A549 (cell line): ENCODE measurements at regions not wholly inside any gene's neighbourhood (a gene's known extent, or its start where the extent isn't known, plus 50 kb on each side); places are given as distances from the start of the nearest gene placed in this dataset.

Source experiments
- CHD2 ChIP-seq: fragments of 150-350 bp; IDR thresholded peaks from 2 replicates; pipeline ENCODE4 v1.6.1; 2014; ENCODE audit warnings: low read length; ENCODE audit not compliant: partially characterized antibody
- CTCF ChIP-seq: fragments of >200 bp; sonication (Bioruptor Twin); formaldehyde crosslinking; IDR thresholded peaks from 3 replicates; pipeline ENCODE4 v1.5.1; 2016
- EHMT2 ChIP-seq: fragments of 200-600 bp; sonication (generic); IDR thresholded peaks from 2 replicates; pipeline ENCODE4 v1.6.1; 2016; ENCODE audit warnings: antibody characterized with exemption, low read depth, mild to moderate bottlenecking, moderate library complexity
- EP300 ChIP-seq, 2 experiments: fragments of >200 bp; sonication (Bioruptor Twin); formaldehyde crosslinking; IDR thresholded peaks; 2 replicates in 1 of 2; 3 replicates in 1 of 2; pipeline ENCODE4 v1.6.1; 2016 to 2017
- FOSL2 ChIP-seq, 2 experiments: fragments of 450-650 bp in 1 of 2; fragments of >200 bp in 1 of 2; sonication (Bioruptor Twin) in 1 of 2; formaldehyde crosslinking; IDR thresholded peaks; 2 replicates each; pipeline versions ENCODE4 v1.5.0 to v1.6.1; 2016 to 2020; ENCODE audit warnings: mild to moderate bottlenecking in 1 of 2, moderate library complexity in 1 of 2
- GATA3 ChIP-seq: IDR thresholded peaks from 2 replicates; pipeline ENCODE4 v1.6.1; 2012; ENCODE audit warnings: borderline replicate concordance
- MAFK ChIP-seq: fragments of 450-650 bp; IDR thresholded peaks from 2 replicates; pipeline ENCODE4 v1.6.1; 2014; ENCODE audit not compliant: partially characterized antibody
- MAX ChIP-seq: IDR thresholded peaks from 2 replicates; pipeline ENCODE4 v1.6.1; 2012
- MYC ChIP-seq: IDR thresholded peaks from 2 replicates; pipeline ENCODE4 v1.6.1; 2012; ENCODE audit warnings: mild to moderate bottlenecking, inconsistent platforms, low read length, improper control_type of control experiment, borderline replicate concordance
- POLR2A ChIP-seq: IDR thresholded peaks from 2 replicates; pipeline ENCODE4 v1.6.1; 2012; ENCODE audit warnings: mild to moderate bottlenecking, low read length
- ZFP36 ChIP-seq: fragments of 450-650 bp; IDR thresholded peaks from 2 replicates; pipeline ENCODE4 v1.6.1; 2014; ENCODE audit warnings: borderline replicate concordance; ENCODE audit not compliant: partially characterized antibody
- TF ChIP-seq, protein P1 (sequence below): fragments of >200 bp; sonication (Bioruptor Twin); formaldehyde crosslinking; IDR thresholded peaks from 3 replicates; pipeline ENCODE4 v1.6.1; 2016
- TF ChIP-seq, protein P2 (sequence below): fragments of 450-650 bp; IDR thresholded peaks from 2 replicates; pipeline ENCODE4 v1.6.1; 2014; ENCODE audit warnings: antibody characterized with exemption

DNA sequence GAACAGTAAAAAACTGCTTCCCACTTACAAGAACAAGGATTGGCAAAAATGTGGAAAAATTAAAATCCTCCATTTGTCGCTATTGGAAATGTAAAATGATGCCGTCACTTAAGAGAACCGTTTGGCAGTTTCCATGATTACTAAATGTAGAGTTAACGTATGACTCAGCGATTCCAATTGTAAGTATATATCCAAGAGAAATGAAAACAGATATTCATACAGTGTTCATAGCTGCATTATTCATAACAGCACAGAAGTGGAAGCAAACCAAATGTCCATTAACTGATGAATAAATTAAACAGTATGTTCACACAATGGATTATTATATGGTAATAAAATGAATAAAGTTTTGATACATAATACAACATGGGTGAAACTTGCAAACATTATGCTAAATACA, 971.0 kb downstream of the AMY1C start:
- no peak for TF ChIP-seq CTCF
- peak; percentile 48 for TF ChIP-seq MAFK
- no peak for TF ChIP-seq EP300 (IDR thresholded peaks at IDR 0.05)
- no peak for TF ChIP-seq MYC
- TF ChIP-seq, protein P1, sequence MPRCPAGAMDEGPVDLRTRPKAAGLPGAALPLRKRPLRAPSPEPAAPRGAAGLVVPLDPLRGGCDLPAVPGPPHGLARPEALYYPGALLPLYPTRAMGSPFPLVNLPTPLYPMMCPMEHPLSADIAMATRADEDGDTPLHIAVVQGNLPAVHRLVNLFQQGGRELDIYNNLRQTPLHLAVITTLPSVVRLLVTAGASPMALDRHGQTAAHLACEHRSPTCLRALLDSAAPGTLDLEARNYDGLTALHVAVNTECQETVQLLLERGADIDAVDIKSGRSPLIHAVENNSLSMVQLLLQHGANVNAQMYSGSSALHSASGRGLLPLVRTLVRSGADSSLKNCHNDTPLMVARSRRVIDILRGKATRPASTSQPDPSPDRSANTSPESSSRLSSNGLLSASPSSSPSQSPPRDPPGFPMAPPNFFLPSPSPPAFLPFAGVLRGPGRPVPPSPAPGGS, result no peak
- TF ChIP-seq FOSL2 (IDR thresholded peaks at IDR 0.05), result no peak
- no peak for TF ChIP-seq FOSL2 (CRISPR knock-in tag; IDR thresholded peaks at IDR 0.05)
- TF ChIP-seq, protein P2, sequence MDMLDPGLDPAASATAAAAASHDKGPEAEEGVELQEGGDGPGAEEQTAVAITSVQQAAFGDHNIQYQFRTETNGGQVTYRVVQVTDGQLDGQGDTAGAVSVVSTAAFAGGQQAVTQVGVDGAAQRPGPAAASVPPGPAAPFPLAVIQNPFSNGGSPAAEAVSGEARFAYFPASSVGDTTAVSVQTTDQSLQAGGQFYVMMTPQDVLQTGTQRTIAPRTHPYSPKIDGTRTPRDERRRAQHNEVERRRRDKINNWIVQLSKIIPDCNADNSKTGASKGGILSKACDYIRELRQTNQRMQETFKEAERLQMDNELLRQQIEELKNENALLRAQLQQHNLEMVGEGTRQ, result no peak
- no peak for TF ChIP-seq POLR2A
- TF ChIP-seq EHMT2, result no peak
- TF ChIP-seq ZFP36, result no peak
- TF ChIP-seq CHD2, result no peak
- TF ChIP-seq MAX, result no peak
- no peak for TF ChIP-seq GATA3
